GM03348 (cell line): ENCODE measurements at regions not wholly inside any gene's neighbourhood (a gene's known extent, or its start where the extent isn't known, plus 50 kb on each side); places are given as distances from the start of the nearest gene placed in this dataset.

Source experiments
- DNase-seq: peaks from one replicate; pipeline ENCODE4 v3.0.0; 2012; ENCODE audit warnings: low spot score

DNA sequence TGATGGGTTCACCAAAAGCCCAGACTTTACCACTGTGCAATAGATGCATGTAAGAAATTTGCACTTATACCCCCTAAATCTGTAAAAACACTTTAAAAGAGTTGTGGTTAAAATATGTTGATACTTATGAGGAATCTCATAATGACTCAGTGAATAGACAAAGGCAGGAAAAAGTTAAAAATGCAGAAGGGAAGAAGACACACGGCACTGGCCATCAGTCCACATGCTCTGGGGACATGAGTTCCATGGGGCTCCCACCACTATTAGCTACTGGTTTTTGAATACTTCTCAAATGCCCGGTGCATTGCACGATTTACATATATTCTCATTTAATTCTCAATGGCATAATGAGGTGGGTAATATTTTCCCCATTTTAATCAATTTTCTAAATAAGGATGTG is 59.3 kb upstream of the BLID start:
- no peak for DNase-seq

- no peak for DNase-seq
Measured at GRCh38 chr11:122173587-122173986, 57.6 kb upstream of the BLID start.

- no peak for DNase-seq
Measured at GRCh38 chr11:122173074-122173450, 57.0 kb upstream of the BLID start.

DNA sequence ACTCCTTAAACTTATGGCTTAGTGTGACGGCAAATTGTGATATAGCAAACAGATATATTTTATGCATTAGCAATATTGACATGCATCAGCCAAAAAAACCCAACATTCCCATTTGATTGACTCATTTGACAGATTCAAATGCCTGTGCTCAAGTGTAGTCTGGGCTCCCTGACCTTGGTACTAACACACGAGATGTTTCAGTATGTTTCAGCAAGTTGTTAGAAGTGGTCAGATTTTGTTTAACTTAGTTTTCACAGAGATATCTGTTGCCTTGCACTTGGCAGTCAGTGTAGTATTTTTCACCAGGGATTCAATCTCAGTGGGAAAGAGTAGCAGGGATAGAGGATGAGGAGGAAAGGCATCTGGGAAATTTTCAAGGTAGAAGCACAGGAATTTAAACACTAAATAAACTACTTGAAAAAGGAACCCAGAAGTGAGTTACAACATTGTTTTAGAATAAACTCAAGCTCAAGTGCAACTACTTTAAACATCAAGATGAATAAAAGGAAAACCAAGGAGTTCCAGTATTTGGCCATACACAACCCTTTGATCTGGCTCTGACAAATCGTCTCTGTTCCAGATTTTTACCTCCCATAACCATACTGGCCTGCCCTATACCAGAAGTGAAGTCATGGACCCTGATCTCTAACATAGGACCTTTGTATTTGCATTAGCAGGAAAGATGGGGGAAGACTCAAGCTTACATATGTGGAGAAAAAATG is 56.5 kb upstream of the BLID start:
- no peak for DNase-seq

DNA sequence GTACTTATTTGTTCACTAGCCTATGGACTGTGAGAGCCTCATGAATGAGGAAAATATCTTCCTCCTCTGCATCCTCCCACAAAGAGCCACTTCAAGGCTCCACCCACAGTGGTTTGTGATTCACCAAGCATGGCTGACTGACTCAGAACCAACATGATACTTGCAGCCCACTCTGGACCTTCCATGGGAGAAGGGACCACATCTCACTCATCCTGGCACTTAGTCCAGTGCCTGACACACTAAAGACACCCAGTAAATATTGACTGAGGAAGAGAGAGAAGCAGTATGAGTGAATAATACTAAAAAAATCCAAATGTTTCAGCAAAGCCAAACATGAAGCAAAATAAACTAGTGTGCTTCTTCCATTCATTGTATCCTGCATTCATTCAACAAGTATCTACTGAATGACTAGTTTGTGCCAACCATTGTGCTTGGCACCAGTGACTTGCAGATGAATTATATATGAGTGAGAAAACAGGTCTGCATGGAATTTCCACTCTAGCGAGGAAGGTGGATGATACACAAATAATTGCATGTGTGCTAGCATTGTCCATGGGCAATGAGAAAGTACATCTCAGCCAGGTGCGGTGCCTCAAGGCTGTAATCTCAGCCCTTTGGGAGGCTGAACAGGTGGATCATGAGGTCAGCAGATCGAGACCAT is 54.9 kb upstream of the BLID start:
- peak; percentile 51 for DNase-seq

GRCh38 chr11:122168218-122168617 is 52.2 kb upstream of the BLID start:
- no peak for DNase-seq

DNA sequence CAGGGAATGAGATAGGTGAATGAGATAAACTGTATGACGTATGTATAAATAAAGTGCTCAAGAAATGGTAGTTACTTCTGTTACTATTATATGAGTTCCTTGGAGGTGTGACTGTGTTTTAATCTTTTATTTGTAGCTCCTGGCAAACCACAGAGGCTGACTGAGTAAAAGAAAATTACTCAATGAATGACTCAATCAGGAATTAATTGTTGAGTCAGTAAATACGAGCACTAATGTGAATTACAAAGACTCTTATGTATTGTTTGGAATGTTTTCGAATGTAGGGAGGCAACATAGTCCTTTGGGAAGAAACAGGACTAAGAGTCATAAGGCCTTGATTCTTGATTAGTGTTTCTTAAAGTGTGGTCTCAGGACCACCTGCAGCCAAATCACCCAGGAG is 51.1 kb upstream of the BLID start:
- DNase-seq: peak; percentile 34

- DNase-seq: no peak
Measured at GRCh38 chr11:122165607-122166371, 49.8 kb upstream of the BLID start.
